Effector memory CD4-positive, alpha-beta T cell (primary cell): ENCODE measurements at regions not wholly inside any gene's neighbourhood (a gene's known extent, or its start where the extent isn't known, plus 50 kb on each side); places are given as distances from the start of the nearest gene placed in this dataset.

ENCODE experiments used
- DNase-seq, 3 donors: peaks; one replicate each; pipeline ENCODE4 v3.0.0-alpha.2; 2020
- H3K27ac ChIP-seq: 2 replicates; pipeline ENCODE4 v1.7.0; 2013; ENCODE audit warnings: mild to moderate bottlenecking, low read length, moderate library complexity; ENCODE audit not compliant: insufficient read depth, poor library complexity, severe bottlenecking
- H3K27me3 ChIP-seq: replicated peaks from 2 replicates; pipeline ENCODE4 v1.7.0; 2013; ENCODE audit warnings: mild to moderate bottlenecking, low read length; ENCODE audit not compliant: insufficient read depth, control insufficient read depth, poor library complexity, severe bottlenecking
- H3K36me3 ChIP-seq: 2 replicates; pipeline ENCODE4 v1.7.0; 2013; ENCODE audit warnings: mild to moderate bottlenecking, low read length, moderate library complexity; ENCODE audit not compliant: control insufficient read depth, insufficient read depth
- H3K4me1 ChIP-seq: 2 replicates; pipeline ENCODE4 v1.7.0; 2013; ENCODE audit warnings: low read length, mild to moderate bottlenecking; ENCODE audit not compliant: control insufficient read depth, insufficient read depth, poor library complexity, severe bottlenecking
- H3K4me3 ChIP-seq: 2 replicates; pipeline ENCODE4 v1.7.0; 2013; ENCODE audit warnings: low read length, low read depth, mild to moderate bottlenecking; ENCODE audit not compliant: insufficient read depth, poor library complexity, severe bottlenecking
- H3K9me3 ChIP-seq: 2 replicates; pipeline ENCODE4 v1.7.0; 2013; ENCODE audit warnings: mild to moderate bottlenecking, low read length, moderate library complexity; ENCODE audit not compliant: control insufficient read depth

DNA sequence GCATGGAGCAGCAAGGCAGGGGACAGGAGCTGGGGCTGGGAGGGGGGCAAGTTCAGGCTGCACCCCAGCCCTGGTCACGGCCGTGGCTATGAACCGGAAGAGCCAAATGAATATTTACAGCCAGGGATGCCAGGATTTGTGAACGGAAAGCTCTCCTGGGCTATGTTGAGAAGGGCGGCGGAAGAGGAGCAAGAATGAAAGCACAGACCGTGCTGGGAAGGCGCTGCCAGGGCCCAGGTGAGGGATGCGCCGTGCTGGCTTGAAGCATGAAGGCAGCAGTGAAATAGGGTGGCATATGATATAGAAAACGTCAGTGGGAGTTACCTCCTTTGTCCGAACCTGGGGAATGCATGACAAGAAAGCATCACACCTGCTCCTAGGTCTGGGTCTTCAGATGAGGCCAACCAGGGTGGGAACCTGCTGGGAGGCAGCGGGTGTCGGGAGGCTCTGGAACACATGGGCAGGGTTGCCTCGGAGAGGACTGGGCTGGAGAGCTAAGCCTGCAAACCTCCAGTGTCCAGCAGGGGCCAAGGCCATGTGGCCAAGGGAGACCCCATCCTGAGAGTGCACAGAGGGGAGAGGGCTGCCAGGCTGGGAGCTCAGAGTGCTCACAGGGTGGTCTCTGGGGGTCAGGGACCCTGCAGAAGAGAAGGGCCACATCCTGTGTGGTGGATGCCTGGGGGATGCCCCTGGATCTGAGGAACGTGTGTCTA is 120.6 kb upstream of the TCERG1L start:
- H3K4me1 ChIP-seq: no peaks in the 10 kb centered on the region
- no peaks in the 10 kb centered on the region for H3K9me3 ChIP-seq
- no peak for DNase-seq
- no peaks in the 10 kb centered on the region for H3K36me3 ChIP-seq
- H3K4me3 ChIP-seq: no peak overlapping the region
- peaks cover 2% of the 10 kb centered on the region for H3K27me3 ChIP-seq
- no peak overlapping the region for H3K27ac ChIP-seq

DNA sequence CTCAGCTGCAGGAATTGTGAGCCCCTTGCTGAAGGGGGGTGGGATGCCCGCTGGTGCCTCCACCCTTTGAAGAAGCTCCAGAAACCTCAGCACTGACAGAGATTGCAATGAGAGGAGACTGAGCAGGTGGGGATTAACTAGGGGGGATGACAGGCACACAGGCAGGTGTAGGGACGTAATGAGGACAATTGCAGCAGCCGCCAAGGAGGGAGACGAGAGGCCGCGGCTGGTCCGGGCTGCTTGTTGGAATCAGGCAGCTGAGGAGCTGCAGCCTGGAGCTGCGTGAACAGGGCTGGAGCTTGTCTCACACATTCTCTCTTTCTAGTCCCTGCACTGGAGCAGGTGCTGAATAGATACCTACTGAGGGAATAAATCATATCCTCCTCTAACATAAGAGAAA is 122.0 kb upstream of the TCERG1L start:
- Histone ChIP-seq H3K36me3 (no peaks in the 10 kb centered on the region), H3K27ac (no peak overlapping the region), H3K9me3 (no peaks in the 10 kb centered on the region), H3K4me3 (no peak overlapping the region), H3K27me3 (peaks cover 2% of the 10 kb centered on the region), H3K4me1 (no peaks in the 10 kb centered on the region)
- DNase-seq: no peak

DNA sequence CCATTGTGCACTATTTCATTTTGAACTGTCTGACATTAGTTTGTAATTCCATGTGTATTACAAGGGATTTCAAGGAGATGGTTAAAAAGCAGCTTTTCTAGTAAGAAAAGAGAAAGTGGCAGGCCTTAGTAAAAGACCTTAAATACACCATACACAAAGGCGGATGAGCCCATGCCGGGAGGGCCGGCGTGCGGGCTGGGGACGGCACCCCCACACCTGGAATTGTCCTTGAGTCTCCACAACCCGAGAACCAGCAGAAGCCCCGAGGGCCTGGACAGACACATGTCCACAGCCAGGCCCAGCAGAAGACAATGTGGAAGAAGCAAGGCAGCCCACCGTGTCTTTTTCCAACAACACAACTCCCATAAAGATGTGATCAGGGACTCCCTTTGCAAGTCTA is 123.7 kb upstream of the TCERG1L start:
- no peak for DNase-seq
- Histone ChIP-seq H3K27me3 (peaks cover 2% of the 10 kb centered on the region), H3K4me3 (no peak overlapping the region), H3K9me3 (no peaks in the 10 kb centered on the region), H3K27ac (no peak overlapping the region), H3K4me1 (no peaks in the 10 kb centered on the region), H3K36me3 (no peaks in the 10 kb centered on the region)

DNA sequence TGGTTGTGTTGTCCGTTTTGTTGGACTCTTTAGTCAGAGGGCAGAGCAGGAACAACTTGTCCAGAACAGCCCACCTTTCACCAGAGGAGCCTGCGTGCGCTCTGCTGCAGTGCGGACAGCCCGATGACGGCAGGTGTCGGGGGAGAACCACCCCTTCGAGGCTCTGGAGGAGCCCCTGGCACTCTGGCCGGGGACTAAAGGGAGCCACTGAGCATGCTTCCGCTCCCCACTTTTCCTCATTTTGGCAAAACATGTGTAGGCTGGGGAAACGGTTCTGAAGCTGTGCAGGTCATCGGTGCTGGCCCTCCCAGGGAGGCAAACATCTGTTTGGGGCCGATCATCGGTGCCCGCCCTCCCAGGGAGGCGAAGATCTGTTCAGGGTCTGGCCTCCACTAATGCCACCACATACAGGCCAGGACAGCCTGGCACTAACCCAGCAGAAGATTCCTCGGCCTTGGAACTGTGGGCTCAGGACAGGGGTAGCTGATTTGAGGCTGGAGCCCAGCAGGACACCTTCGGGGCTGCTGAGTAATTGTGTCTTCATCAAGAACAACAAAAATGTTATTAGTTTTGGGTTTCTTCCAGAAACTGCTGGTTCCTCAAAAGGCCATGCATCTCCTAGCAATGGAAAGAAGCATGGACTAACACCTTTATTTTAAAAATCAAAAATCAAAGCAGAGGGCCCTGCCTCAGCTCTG is 124.4 kb upstream of the TCERG1L start:
- H3K27ac ChIP-seq: no peak overlapping the region
- no peaks in the 10 kb centered on the region for H3K9me3 ChIP-seq
- H3K4me1 ChIP-seq: no peaks in the 10 kb centered on the region
- no peak for DNase-seq
- H3K27me3 ChIP-seq: peaks cover 2% of the 10 kb centered on the region
- no peaks in the 10 kb centered on the region for H3K36me3 ChIP-seq
- H3K4me3 ChIP-seq: no peak overlapping the region

DNA sequence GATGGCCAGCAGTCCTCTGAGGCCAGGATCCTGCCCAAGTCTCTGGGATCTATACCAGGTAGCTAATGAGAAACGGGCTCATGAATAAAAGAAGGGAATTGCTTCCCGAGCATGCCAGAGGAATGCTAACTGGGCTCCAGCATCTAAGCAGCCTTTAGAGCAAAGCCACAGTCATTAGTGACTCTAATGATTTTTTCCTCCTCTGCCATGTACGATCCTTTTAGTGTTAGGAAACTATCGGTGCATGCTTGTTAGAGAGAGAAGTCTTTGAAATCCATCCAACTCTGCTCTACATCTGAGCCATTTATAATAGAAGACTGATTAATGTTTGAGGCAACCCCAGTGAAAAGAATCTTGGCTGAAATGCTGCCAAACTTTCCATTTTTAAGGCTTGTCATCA is 124.9 kb upstream of the TCERG1L start:
- H3K9me3 ChIP-seq: no peaks in the 10 kb centered on the region
- DNase-seq: no peak
- H3K4me3 ChIP-seq: no peak overlapping the region
- no peaks in the 10 kb centered on the region for H3K4me1 ChIP-seq
- H3K27me3 ChIP-seq: no peaks in the 10 kb centered on the region
- no peaks in the 10 kb centered on the region for H3K36me3 ChIP-seq
- no peak overlapping the region for H3K27ac ChIP-seq

DNA sequence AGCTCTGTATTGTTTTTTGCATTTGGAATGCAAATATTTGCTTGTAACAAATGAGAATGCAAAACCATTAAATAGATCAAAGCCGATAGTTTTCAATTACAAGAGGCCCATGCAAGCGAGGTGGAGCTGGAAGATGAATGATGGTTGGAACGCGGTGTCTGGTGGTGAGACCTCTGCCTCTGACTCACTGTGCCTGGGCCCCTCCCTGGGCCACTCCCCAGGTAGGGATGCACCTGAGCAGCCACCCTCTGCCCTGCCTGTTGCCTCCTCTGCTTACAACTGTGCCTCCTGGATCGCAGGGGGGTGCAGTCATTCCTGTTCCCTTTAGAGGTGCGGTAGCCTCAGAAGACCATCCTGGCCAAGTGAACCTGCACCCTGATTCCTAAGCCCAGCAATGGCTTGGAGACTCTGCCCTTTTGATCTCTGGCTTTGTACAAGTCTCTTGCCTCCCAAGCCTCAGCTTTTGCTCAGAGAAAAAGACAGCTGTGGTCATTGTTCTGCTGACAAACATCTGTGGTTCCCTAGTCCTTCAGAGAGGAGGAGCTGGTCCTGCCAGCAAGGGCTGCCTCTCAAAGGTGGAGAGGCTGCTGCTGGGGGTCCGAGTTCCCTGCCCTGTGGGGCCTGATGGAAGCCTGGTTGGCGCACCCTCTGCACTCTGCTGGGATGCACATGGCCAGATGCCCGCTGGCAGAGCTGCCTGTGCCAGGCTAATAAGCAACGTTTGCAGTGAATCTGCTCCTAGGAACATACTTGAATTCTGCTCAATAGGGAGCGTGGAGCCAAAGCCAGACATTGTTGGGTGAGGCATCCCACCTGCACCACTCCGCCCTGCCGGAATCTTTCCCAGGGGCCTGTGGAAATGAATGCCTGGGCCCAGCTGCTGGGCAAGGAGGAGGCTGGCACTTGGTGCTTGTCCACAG is 126.3 kb upstream of the TCERG1L start:
- Histone ChIP-seq H3K27me3 (no peaks in the 10 kb centered on the region), H3K4me1 (no peaks in the 10 kb centered on the region), H3K9me3 (no peaks in the 10 kb centered on the region), H3K4me3 (no peak overlapping the region), H3K27ac (no peak overlapping the region), H3K36me3 (no peaks in the 10 kb centered on the region)
- DNase-seq: no peak

DNA sequence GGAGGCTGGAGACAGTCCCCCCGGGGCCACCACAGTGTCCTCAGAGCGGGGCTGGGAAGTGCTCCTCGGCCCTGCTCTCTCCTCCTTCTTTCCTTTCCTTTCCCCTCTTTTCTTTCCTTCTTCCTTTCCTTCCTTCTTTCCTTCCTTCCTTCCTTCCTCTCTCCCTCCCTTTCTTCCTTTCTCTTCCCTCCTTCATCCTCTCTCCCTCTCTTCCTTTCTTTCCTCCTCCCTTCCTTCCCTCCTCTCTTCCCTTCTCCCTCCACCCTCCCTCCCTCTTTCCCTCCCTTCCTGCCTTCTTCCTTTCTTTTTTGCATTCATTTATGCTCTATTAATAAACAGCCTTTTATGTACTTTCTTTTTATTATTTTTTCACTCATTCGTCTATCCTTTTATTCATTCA is 127.1 kb upstream of the TCERG1L start:
- Histone ChIP-seq H3K4me3 (no peak overlapping the region), H3K36me3 (no peaks in the 10 kb centered on the region), H3K9me3 (no peaks in the 10 kb centered on the region), H3K27ac (no peak overlapping the region), H3K27me3 (no peaks in the 10 kb centered on the region), H3K4me1 (no peaks in the 10 kb centered on the region)
- no peak for DNase-seq

DNA sequence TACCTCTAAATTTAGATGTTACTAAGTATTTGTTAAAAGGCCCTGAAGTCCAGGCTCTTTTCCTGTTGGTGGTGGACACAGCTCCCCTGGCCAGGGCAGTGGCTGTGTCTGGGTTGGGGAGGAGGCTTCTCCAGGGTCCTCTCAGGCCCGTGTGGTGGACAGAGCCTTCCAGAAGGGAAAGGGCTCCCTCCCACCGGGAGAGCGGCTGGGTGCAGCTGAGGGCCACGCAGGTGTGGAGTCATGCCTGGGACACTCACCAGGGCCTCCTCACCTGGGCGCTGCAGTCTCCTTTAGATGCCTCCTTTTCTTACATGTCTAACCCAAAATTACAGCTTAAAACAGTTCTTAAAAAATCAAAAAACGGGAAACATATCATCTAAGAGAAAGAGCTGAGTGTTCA is 128.2 kb upstream of the TCERG1L start:
- H3K4me1 ChIP-seq: no peaks in the 10 kb centered on the region
- no peak overlapping the region for H3K4me3 ChIP-seq
- H3K27ac ChIP-seq: no peak overlapping the region
- no peak for DNase-seq
- no peaks in the 10 kb centered on the region for H3K9me3 ChIP-seq
- no peaks in the 10 kb centered on the region for H3K27me3 ChIP-seq
- H3K36me3 ChIP-seq: no peaks in the 10 kb centered on the region

DNA sequence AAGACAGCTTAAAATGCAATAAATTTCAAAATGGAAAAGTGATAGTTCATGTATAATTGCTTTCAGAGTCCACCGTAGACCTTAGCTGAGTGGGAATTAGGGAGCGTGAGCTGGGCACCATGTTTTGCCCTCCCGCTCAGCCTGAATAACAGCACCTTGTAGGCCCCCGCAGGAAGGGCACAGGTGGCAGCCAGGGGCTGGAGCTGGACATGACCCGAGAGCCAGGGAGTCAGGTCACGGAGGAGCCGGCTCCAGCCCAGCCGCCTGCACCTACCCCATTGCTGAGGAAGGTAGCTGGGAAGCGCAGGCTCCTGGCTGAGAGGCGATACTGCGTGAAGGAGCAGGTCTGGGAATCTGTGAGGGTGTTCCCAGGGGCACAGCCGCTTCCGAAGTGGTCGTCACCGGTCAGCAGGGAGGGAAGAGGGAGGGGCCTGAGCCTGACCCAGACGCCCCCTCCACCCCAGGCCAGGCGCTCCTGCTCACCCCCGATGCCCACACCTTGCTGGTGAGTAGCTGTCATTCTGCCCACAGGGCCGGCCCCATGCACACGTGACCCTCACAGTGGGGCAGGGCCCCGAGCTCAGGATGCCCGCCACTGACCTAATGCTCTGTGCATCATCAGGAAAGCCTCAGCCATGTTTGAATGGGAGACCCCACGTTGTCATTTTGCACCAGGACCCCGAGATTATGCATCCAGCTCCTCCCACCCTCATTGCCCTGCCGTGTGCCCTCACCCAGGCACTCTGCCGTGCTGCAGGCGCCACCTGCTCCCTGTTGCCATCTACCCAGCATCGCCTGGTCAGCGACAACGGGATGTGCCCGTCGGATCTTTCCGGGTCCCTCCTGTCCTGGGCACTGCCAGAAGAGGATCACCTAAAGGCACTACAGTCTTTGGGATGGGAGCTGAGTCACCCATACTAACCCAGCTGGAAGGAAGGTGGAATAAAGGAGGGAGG is 129.2 kb upstream of the TCERG1L start:
- no peak for DNase-seq
- H3K4me1 ChIP-seq: no peaks in the 10 kb centered on the region
- no peak overlapping the region for H3K27ac ChIP-seq
- no peaks in the 10 kb centered on the region for H3K9me3 ChIP-seq
- no peaks in the 10 kb centered on the region for H3K27me3 ChIP-seq
- no peaks in the 10 kb centered on the region for H3K36me3 ChIP-seq
- H3K4me3 ChIP-seq: no peak overlapping the region
